Left colon (tissue), 2 donors: ENCODE measurements at regions not wholly inside any gene's neighbourhood (a gene's known extent, or its start where the extent isn't known, plus 50 kb on each side); places are given as distances from the start of the nearest gene placed in this dataset.

Experiments used
- ATAC-seq: fragments of 200-7000 bp; cut with Tn5 transposase; one replicate; pipeline ENCODE4 v1.9.1; 2020; ENCODE audit warnings: mild to moderate bottlenecking, moderate library complexity
- DNase-seq, 2 donors: peaks; one replicate each; pipeline ENCODE4 v3.0.0-alpha.2; 2020
- intact Hi-C, 2 donors: fragments of 100-400 bp; cut with DNase I in 1 of 2; cut with micrococcal nuclease in 1 of 2; formaldehyde crosslinking; loops; one replicate each; pipeline versions ENCODE4 v1.11.2 to v1.14.0; 2022; cut with DNase I, micrococcal nuclease
- donor health status: DM: no; HTN: no; CAD: no.
- donor health status: DM: yes; HTN: yes; CAD: no.

GRCh38 chr2:62569907-62570841 is 64.2 kb upstream of the TMEM17 start:
- DNase-seq: peak in 1 of 2 donors; percentile 22
- peak; percentile 68 for ATAC-seq

GRCh38 chr2:62568983-62569837 is 63.2 kb upstream of the TMEM17 start:
- DNase-seq (no peak), ATAC-seq (peak; percentile 50)
- intact Hi-C loops: no loop called here

More at GRCh38 chr2:62569907-62570841, 64.2 kb upstream of the TMEM17 start:
- intact Hi-C loops: no loop called here

- no peak for ATAC-seq
- no peak for DNase-seq
- intact Hi-C loops: no loop called here
Measured at GRCh38 chr2:62568074-62568473, 62.1 kb upstream of the TMEM17 start.

GRCh38 chr2:62567669-62568068 is 61.7 kb upstream of the TMEM17 start:
- intact Hi-C loops: no loop called here
- no peak for ATAC-seq
- no peak for DNase-seq

GRCh38 chr2:62566847-62567246 is 60.9 kb upstream of the TMEM17 start:
- intact Hi-C loops: no loop called here
- ATAC-seq (no peak), DNase-seq (no peak)

GRCh38 chr2:62565309-62565908 is 59.4 kb upstream of the TMEM17 start:
- DNase-seq (no peak), ATAC-seq (no peak)
- intact Hi-C loops: no loop called here

GRCh38 chr2:62564380-62565137 is 58.6 kb upstream of the TMEM17 start:
- intact Hi-C loops: no loop called here
- no peak for DNase-seq
- no peak for ATAC-seq

GRCh38 chr2:62561586-62561985 is 55.6 kb upstream of the TMEM17 start:
- intact Hi-C loops: no loop called here
- DNase-seq (no peak), ATAC-seq (no peak)

- DNase-seq (no peak), ATAC-seq (no peak)
- intact Hi-C loops: no loop called here
Measured at GRCh38 chr2:62559582-62559981, 53.6 kb upstream of the TMEM17 start.

- intact Hi-C loops: no loop called here
- ATAC-seq (no peak), DNase-seq (no peak)
Measured at GRCh38 chr2:62558743-62559142, 52.7 kb upstream of the TMEM17 start.

GRCh38 chr2:62556086-62556485 is 50.1 kb upstream of the TMEM17 start:
- intact Hi-C loops: no loop called here
- ATAC-seq: no peak

More at GRCh38 chr2:62556086-62556485, 50.1 kb upstream of the TMEM17 start:
- DNase-seq: no peak
